ENCODE measurements at regions not wholly inside any gene's neighbourhood (a gene's known extent, or its start where the extent isn't known, plus 50 kb on each side); places are given as distances from the start of the nearest gene placed in this dataset.
"Not testable (repeated sequence)": the region's sequence is repeated elsewhere in the genome, so short reads cannot be mapped to it uniquely, and the experiment has no call there.

DNA sequence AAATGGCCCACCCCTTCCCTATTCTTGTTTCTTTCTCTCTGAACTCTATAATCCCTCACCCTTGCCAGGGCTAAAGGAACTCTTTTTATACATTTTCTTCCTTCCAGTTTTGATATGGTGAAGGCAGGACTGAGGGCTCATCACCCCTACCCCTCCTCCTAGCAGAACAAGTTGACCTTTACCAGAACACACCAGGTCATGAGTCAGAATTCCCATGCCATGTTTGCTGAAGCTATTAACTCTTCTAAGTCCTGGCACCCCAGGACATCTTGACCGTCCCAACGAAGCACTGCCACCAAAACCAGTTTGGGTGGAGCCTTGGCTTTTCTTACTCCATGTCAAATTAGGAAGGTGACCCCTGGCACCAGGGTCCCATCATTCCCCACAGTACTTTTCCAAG is 57.5 kb upstream of the DYNLT3 start:
- no peak for DNase-seq (ENCODE audit: low spot score)

- peak; percentile 30 for DNase-seq (ENCODE audit: low spot score)
Measured at GRCh38 chrX:37905436-37906147, 58.2 kb upstream of the DYNLT3 start.

- no peak for DNase-seq (ENCODE audit: low spot score)
Measured at GRCh38 chrX:37906357-37906756, 59.0 kb upstream of the DYNLT3 start.

GRCh38 chrX:37910186-37910585 is 62.8 kb upstream of the DYNLT3 start:
- DNase-seq (ENCODE audit: low spot score), result no peak

DNA sequence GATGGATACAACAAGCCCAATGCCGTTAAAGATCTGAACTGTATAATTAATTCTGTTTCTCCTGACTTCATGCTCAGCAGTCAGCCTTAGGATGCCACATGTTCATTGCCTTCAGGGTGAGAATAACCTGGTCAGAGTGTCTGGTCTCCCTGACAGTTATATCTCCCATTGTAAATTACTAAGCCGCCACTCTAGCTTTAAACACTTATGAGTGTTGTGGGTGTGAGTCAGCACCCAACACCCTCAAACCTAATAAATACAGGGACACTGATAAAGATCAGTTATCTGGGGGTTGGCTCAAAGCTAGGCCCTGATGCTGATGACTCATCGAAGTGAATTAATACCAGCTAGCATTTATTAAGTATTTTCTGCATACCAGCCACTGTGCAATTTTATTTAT is 64.9 kb upstream of the DYNLT3 start:
- DNase-seq (ENCODE audit: low spot score), result no peak

DNA sequence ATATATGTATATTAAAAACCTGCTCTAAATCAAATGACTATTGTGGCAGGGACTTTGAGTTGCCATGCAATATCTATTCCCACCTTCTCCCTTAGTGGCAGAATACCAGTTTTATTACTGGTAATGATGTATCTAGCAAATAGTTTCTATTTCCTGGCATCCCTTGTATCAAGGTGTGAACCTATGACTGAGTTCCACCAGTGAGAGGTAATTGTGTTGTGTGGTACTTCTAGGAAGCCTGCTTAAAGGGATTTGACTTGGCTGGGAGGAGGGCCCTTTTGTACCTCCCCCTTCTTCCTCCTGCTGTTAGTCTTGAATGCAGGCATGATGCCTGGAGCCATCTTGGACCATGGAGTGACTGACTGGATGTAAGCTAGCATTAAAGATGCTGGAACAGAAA is 65.4 kb upstream of the DYNLT3 start:
- DNase-seq (ENCODE audit: low spot score), result no peak

- DNase-seq (ENCODE audit: low spot score), result no peak
Measured at GRCh38 chrX:37918168-37918567, 70.8 kb upstream of the DYNLT3 start.

DNA sequence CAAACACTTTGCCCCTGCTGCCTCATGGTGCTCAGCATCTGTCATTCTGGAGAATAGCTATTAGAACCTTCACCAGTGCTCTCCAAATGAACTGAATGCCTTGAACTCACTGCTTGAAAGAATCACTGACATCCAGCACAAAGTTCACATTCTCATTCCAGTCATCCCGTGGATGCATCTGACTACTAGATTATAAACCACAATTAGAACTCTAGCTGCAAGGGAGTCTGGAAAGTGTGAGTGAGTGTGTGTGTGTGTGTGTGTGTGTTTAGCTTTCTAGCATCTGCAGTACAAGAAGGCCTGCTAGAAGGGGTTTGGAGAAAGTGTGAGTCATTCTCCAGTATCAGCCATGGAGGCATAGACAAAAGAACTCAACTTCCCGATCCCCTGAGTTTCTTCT is 71.3 kb upstream of the DYNLT3 start:
- DNase-seq (ENCODE audit: low spot score), result no peak

DNA sequence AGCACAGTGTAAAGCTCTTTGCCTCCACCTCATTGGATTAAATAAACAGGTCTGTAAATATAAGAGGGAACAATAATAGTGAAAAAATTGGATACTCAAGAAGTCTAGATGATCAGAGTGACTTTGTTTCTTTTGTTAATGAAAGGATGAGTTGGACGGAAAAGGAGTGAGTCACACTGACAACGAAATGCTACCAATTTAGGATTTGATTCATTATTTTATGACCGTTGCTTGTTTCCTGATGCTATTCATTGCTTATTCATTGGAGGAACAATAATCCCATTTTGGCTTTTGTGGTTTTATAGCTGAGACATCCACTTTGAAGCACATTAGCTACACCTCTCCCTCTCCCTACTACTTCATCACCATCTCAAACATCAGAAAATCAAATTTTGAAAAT is 74.4 kb upstream of the DYNLT3 start:
- DNase-seq (ENCODE audit: low spot score), result peak; percentile 7

- DNase-seq (ENCODE audit: low spot score), result no peak
Measured at GRCh38 chrX:37922928-37923327, 75.6 kb upstream of the DYNLT3 start.

DNA sequence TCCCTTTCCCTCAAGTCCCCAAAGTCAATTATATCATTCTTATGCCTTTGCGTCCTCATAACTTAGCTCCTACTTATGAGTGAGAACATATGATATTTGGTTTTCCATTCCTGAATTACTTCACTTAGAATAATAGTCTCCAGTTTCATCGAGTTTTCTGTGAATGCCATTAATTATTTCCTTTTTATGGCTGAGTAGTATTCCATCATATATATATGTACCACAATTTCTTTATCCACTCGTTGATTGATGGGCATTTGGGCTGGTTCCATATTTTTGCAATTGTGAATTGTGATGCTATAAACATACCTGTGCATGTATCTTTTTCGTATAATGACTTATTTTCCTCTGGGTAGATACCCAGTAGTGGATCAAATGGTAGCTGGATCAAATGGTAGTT is 78.4 kb upstream of the DYNLT3 start:
- not testable (repeated sequence) for DNase-seq (ENCODE audit: low spot score)

- peak; percentile 30 for DNase-seq (ENCODE audit: low spot score)
Measured at GRCh38 chrX:37926700-37927099, 79.3 kb upstream of the DYNLT3 start.

DNA sequence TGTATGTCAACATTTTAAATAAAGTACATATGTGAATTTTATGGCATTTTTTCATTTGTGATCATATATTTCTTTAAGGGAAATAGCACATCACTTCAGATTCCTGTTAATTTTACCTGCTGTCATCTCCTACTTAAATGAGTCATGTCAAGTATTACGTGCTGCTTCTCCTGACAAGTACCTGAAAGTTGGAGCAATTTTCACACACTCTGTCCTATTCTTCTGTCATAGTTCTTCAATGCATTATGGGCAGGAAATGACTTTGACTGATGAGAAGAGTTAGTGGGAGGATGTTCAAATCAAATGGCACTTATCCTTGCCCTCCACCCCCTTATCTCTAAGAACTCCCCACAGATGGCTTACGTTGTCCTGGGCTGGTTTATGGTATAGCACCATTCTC is 64.2 kb upstream of the SYTL5 start:
- DNase-seq (ENCODE audit: low spot score), result no peak

DNA sequence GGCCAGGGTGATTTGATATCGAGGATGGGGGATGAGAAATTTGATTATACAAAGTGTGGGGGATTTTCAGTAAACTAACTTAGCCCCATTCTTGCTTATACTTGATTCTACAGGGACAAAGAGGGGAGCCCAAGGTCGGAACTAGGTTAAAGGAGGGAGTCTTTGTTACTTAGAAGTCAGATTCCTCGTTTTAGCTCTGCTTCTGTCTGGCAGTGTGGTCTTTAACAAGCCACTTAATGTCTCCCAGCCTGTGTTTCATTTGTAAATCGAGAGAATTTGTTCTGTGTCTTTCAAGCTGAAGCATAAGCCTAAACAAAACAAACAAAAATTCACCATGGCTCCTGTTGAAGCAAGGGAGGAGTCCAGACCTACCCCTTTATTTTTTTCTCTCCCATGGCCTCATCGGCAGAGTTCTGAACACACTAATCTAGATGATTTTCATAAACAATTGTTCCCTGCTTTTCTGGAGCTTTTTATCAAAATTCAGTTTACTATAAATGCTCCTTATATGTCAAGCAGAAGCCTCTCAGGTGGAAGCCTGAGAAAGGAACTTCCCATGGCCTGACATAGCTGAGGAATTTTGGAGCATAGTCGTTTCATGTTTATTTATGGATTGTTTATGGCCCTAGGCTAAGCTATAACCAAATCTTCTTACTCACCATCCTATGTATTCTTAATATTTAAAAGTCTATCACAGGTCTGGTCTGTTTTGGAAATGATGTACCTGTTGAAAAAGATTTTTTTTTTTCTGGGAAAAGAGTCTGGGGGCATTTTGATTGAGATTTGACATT is 62.6 kb upstream of the SYTL5 start:
- no peak for DNase-seq (ENCODE audit: low spot score)

DNA sequence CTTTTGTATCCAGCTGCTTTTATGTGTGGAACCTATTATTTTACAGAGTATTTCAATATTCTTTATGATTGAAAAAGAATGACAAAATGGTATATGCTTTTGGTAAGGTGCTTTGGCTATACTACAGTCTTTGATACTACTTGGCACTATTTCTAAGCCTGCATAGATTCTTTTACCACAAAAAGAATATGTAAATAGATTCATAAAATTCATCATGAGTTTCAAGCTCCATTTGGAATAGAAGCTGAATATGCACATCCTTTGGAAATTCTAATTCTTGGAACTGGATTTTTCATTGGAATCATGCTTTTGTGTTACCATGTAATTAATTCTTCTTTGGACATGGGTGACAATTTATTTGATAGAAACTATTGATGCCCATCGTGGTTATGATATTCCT is 60.2 kb upstream of the SYTL5 start:
- no peak for DNase-seq (ENCODE audit: low spot score)

- DNase-seq (ENCODE audit: low spot score), result no peak
Measured at GRCh38 chrX:37955273-37955672, 51.1 kb upstream of the SYTL5 start.

- no peak for DNase-seq (ENCODE audit: low spot score)
Measured at GRCh38 chrX:37956223-37956622, 50.1 kb upstream of the SYTL5 start.

Measured in AG08396 (cell line).